ENCODE measurements at regions not wholly inside any gene's neighbourhood (a gene's known extent, or its start where the extent isn't known, plus 50 kb on each side); places are given as distances from the start of the nearest gene placed in this dataset.

DNA sequence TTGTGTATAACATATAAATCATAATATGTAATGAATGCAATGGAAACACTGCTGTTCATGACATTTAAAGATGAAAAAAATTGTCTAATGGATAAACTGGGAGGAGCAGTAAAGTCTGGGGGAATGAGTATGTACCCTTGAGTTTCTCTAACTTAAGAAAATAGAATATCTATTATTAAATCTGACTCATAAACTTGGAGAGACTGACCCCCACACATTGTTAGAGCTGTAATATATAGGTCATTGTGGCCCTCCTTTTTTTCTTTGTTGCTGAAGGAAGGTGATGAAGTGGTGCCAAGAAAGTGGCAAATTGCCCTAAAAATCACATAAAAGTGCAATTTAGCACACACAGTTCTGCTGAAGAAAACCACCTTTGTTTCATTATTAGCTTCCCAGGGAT is 389.8 kb upstream of the RARB start:
- Mint-ChIP-seq H3K4me1 (no peaks in the 10 kb centered on the region), H3K27me3 (ENCODE audit: low read depth in 3 of 3) (no peaks in the 10 kb centered on the region)

DNA sequence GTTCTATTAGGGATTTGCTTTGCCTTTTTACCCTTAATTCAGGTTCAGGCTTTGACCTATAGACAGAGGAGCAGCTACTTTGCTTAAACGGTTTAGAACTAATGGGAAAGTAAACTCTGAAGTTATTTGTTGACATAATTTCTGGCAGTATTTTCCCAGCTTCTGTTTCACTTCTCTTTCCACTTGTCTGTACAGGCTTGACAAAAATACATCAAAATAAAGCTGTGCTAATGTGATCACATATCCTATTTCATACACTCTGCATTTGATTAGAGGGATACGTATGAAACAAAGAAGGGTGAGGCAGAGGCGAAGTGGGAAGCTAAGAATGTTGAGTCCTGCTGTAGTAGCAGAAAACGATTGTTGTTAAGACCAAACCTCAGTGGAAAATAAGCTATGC is 389.1 kb upstream of the RARB start:
- Mint-ChIP-seq H3K27ac (no peak overlapping the region), H3K4me3 (no peak overlapping the region), H3K27me3 (ENCODE audit: low read depth in 3 of 3) (no peaks in the 10 kb centered on the region), H3K36me3 (no peaks in the 10 kb centered on the region), H3K4me1 (no peaks in the 10 kb centered on the region), H3K9me3 (no peaks in the 10 kb centered on the region)
- intact Hi-C loops (cut with micrococcal nuclease) = no loop called here
- Histone ChIP-seq H2AFZ (ENCODE audit: insufficient read depth, low read depth, low read length, poor library complexity, severe bottlenecking) (no peak overlapping the region), H3K4me3 (replicated peaks in 1 of 3; ENCODE audit: low read depth in 2 of 3, low read length in 3 of 3) (no peak overlapping the region), H3K36me3 (replicated peaks in 1 of 2; ENCODE audit: control insufficient read depth in 1 of 2, insufficient read depth in 2 of 2, low read length in 2 of 2) (no peaks in the 10 kb centered on the region), H3K79me2 (ENCODE audit: insufficient read depth, low read length) (no peaks in the 10 kb centered on the region), H3K4me1 (ENCODE audit: control insufficient read depth in 1 of 2, insufficient read depth in 2 of 2, low read length in 2 of 2) (no peaks in the 10 kb centered on the region), H3K9me3 (replicated peaks in 1 of 2; ENCODE audit: control insufficient read depth in 1 of 2, insufficient read depth in 1 of 2, low read length in 2 of 2) (no peaks in the 10 kb centered on the region), H4K20me1 (ENCODE audit: insufficient read depth, low read length) (no peaks in the 10 kb centered on the region), H3K27ac (ENCODE audit: low read depth in 1 of 2, low read length in 2 of 2) (no peak overlapping the region), H3K27me3 (ENCODE audit: control insufficient read depth in 2 of 2, insufficient read depth in 2 of 2, low read length in 2 of 2) (no peaks in the 10 kb centered on the region), H3K4me2 (replicated peaks; ENCODE audit: extremely low read depth, low read length, poor library complexity, severe bottlenecking) (no peak overlapping the region), H3K9ac (ENCODE audit: insufficient read depth, low read length, poor library complexity, severe bottlenecking) (no peak overlapping the region)
- TF ChIP-seq, protein P1, sequence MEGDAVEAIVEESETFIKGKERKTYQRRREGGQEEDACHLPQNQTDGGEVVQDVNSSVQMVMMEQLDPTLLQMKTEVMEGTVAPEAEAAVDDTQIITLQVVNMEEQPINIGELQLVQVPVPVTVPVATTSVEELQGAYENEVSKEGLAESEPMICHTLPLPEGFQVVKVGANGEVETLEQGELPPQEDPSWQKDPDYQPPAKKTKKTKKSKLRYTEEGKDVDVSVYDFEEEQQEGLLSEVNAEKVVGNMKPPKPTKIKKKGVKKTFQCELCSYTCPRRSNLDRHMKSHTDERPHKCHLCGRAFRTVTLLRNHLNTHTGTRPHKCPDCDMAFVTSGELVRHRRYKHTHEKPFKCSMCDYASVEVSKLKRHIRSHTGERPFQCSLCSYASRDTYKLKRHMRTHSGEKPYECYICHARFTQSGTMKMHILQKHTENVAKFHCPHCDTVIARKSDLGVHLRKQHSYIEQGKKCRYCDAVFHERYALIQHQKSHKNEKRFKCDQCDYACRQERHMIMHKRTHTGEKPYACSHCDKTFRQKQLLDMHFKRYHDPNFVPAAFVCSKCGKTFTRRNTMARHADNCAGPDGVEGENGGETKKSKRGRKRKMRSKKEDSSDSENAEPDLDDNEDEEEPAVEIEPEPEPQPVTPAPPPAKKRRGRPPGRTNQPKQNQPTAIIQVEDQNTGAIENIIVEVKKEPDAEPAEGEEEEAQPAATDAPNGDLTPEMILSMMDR (IDR thresholded peaks at IDR 0.05) = no peak
- 71% methylated on average over 1 of the region's 4 CpGs for WGBS (ENCODE audit: insufficient coverage)
- DNase-seq = no peak

More for the DNA sequence above, 389.8 kb upstream of the RARB start:
- no peak overlapping the region for H3K27ac ChIP-seq (ENCODE audit: low read depth in 1 of 2, low read length in 2 of 2)
- no peaks in the 10 kb centered on the region for H3K36me3 ChIP-seq (replicated peaks in 1 of 2; ENCODE audit: control insufficient read depth in 1 of 2, insufficient read depth in 2 of 2, low read length in 2 of 2)
- TF ChIP-seq, protein P1 (IDR thresholded peaks at IDR 0.05) = no peak
- intact Hi-C loops (cut with micrococcal nuclease) = no loop called here
- no peak for DNase-seq
- no peak overlapping the region for H2AFZ ChIP-seq (ENCODE audit: insufficient read depth, low read depth, low read length, poor library complexity, severe bottlenecking)
- Mint-ChIP-seq H3K27ac (no peak overlapping the region), H3K4me3 (no peak overlapping the region), H3K9me3 (no peaks in the 10 kb centered on the region), H3K36me3 (no peaks in the 10 kb centered on the region)
- no peaks in the 10 kb centered on the region for H3K79me2 ChIP-seq (ENCODE audit: insufficient read depth, low read length)
- no peaks in the 10 kb centered on the region for H3K4me1 ChIP-seq (ENCODE audit: control insufficient read depth in 1 of 2, insufficient read depth in 2 of 2, low read length in 2 of 2)
- no peak overlapping the region for H3K4me2 ChIP-seq (replicated peaks; ENCODE audit: extremely low read depth, low read length, poor library complexity, severe bottlenecking)
- no peaks in the 10 kb centered on the region for H3K27me3 ChIP-seq (ENCODE audit: control insufficient read depth in 2 of 2, insufficient read depth in 2 of 2, low read length in 2 of 2)
- H3K9ac ChIP-seq (ENCODE audit: insufficient read depth, low read length, poor library complexity, severe bottlenecking) = no peak overlapping the region
- H4K20me1 ChIP-seq (ENCODE audit: insufficient read depth, low read length) = no peaks in the 10 kb centered on the region
- H3K4me3 ChIP-seq (replicated peaks in 1 of 3; ENCODE audit: low read depth in 2 of 3, low read length in 3 of 3) = no peak overlapping the region
- no peaks in the 10 kb centered on the region for H3K9me3 ChIP-seq (replicated peaks in 1 of 2; ENCODE audit: control insufficient read depth in 1 of 2, insufficient read depth in 1 of 2, low read length in 2 of 2)

Data from CD14-positive monocyte (primary cell).